ENCODE measurements at regions not wholly inside any gene's neighbourhood (a gene's known extent, or its start where the extent isn't known, plus 50 kb on each side); places are given as distances from the start of the nearest gene placed in this dataset.

DNA sequence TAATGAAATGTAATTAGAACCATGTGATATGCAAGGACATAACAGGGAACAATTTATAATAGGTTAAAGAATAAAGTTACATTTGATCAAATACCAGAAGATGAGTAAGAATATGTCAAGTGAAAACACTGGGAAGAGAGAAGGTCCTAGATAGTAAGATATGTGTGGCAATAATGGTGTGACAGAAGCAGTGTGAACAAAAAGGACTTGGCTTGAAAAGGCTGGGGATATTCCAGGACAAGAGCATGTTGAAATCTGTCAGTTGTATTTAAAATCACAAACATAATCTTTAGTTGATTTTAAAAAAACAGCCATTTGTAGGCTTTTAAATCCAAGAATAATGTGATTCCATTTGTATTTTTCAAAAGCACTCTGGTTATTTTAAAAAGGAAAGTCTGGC, 1399.9 kb upstream of the SLC39A10 start:
- no peaks in the 10 kb centered on the region for H3K4me1 ChIP-seq (ENCODE audit: control insufficient read depth in 1 of 2, insufficient read depth in 2 of 2, low read length in 2 of 2)
- no peaks in the 10 kb centered on the region for H3K36me3 ChIP-seq (replicated peaks in 1 of 2; ENCODE audit: control insufficient read depth in 1 of 2, insufficient read depth in 2 of 2, low read length in 2 of 2)
- H2AFZ ChIP-seq (ENCODE audit: insufficient read depth, low read depth, low read length, poor library complexity, severe bottlenecking) = no peak overlapping the region
- H3K27ac Mint-ChIP-seq = peak overlapping the region in 1 of 7 donors; percentile 57
- no peak overlapping the region for H3K4me3 Mint-ChIP-seq
- no peaks in the 10 kb centered on the region for H3K4me1 Mint-ChIP-seq
- H3K9me3 ChIP-seq (replicated peaks in 1 of 2; ENCODE audit: control insufficient read depth in 1 of 2, insufficient read depth in 1 of 2, low read length in 2 of 2) = peaks cover 12 to 19% of the 10 kb centered on the region in 2 donors
- no peaks in the 10 kb centered on the region for H4K20me1 ChIP-seq (ENCODE audit: insufficient read depth, low read length)
- H3K4me2 ChIP-seq (replicated peaks; ENCODE audit: extremely low read depth, low read length, poor library complexity, severe bottlenecking) = no peak overlapping the region
- TF ChIP-seq, protein P1, sequence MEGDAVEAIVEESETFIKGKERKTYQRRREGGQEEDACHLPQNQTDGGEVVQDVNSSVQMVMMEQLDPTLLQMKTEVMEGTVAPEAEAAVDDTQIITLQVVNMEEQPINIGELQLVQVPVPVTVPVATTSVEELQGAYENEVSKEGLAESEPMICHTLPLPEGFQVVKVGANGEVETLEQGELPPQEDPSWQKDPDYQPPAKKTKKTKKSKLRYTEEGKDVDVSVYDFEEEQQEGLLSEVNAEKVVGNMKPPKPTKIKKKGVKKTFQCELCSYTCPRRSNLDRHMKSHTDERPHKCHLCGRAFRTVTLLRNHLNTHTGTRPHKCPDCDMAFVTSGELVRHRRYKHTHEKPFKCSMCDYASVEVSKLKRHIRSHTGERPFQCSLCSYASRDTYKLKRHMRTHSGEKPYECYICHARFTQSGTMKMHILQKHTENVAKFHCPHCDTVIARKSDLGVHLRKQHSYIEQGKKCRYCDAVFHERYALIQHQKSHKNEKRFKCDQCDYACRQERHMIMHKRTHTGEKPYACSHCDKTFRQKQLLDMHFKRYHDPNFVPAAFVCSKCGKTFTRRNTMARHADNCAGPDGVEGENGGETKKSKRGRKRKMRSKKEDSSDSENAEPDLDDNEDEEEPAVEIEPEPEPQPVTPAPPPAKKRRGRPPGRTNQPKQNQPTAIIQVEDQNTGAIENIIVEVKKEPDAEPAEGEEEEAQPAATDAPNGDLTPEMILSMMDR (IDR thresholded peaks at IDR 0.05) = no peak
- DNase-seq = no peak
- H3K27ac ChIP-seq (ENCODE audit: low read depth in 1 of 2, low read length in 2 of 2) = no peak overlapping the region
- no peaks in the 10 kb centered on the region for H3K36me3 Mint-ChIP-seq
- H3K27me3 Mint-ChIP-seq (ENCODE audit: low read depth in 3 of 3) = no peaks in the 10 kb centered on the region
- H3K9ac ChIP-seq (ENCODE audit: insufficient read depth, low read length, poor library complexity, severe bottlenecking) = no peak overlapping the region
- peaks cover 6 to 14% (median 10%) of the 10 kb centered on the region in 7 donors for H3K9me3 Mint-ChIP-seq
- no peaks in the 10 kb centered on the region for H3K79me2 ChIP-seq (ENCODE audit: insufficient read depth, low read length)
- no peaks in the 10 kb centered on the region for H3K27me3 ChIP-seq (ENCODE audit: control insufficient read depth in 2 of 2, insufficient read depth in 2 of 2, low read length in 2 of 2)
- H3K4me3 ChIP-seq (replicated peaks in 1 of 3; ENCODE audit: low read depth in 2 of 3, low read length in 3 of 3) = no peak overlapping the region
- intact Hi-C loops (cut with micrococcal nuclease) = no loop called here

DNA sequence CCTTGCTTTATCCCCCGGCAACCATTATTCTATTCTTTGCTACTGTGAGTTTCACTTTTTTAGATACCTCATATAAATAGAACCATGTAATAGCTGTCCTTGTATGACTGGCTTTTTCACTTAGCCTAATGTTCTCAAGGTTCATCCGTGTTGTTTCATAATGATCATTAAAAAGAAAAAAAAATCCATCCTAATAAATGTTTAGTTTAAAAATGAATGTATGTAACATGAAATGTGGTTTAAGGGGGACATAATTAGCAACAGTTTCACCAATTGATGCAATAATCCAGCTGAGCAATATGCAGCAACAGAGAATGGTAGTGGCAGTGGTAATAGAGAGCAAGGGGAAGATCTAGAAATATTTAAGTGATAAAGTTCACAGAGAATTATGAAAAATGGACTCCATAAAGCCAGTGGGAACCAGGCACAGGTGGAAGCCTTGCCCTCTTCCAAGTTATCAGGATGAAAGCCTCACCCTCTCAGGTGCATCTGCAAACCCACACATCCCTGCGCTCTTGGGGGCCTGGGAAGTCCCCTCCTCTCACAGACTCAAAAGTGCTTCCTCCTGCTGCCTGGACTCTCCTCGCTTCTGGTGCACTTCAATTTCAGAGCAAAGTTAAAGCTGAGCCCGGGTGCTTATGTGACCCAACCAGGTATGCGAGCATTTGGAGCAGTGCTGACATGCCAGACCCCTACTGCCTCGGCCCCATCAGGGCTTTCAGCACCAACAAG, 1403.3 kb upstream of the SLC39A10 start:
- Histone ChIP-seq H3K4me3 (replicated peaks in 1 of 3; ENCODE audit: low read depth in 2 of 3, low read length in 3 of 3) (no peak overlapping the region), H3K79me2 (ENCODE audit: insufficient read depth, low read length) (no peaks in the 10 kb centered on the region), H3K36me3 (replicated peaks in 1 of 2; ENCODE audit: control insufficient read depth in 1 of 2, insufficient read depth in 2 of 2, low read length in 2 of 2) (no peaks in the 10 kb centered on the region), H4K20me1 (ENCODE audit: insufficient read depth, low read length) (no peaks in the 10 kb centered on the region), H3K27me3 (ENCODE audit: control insufficient read depth in 2 of 2, insufficient read depth in 2 of 2, low read length in 2 of 2) (no peaks in the 10 kb centered on the region), H3K27ac (ENCODE audit: low read depth in 1 of 2, low read length in 2 of 2) (no peak overlapping the region), H3K9me3 (replicated peaks in 1 of 2; ENCODE audit: control insufficient read depth in 1 of 2, insufficient read depth in 1 of 2, low read length in 2 of 2) (peaks cover 12 to 19% of the 10 kb centered on the region in 2 donors), H2AFZ (ENCODE audit: insufficient read depth, low read depth, low read length, poor library complexity, severe bottlenecking) (no peak overlapping the region), H3K4me2 (replicated peaks; ENCODE audit: extremely low read depth, low read length, poor library complexity, severe bottlenecking) (no peak overlapping the region), H3K9ac (ENCODE audit: insufficient read depth, low read length, poor library complexity, severe bottlenecking) (no peak overlapping the region), H3K4me1 (ENCODE audit: control insufficient read depth in 1 of 2, insufficient read depth in 2 of 2, low read length in 2 of 2) (no peaks in the 10 kb centered on the region)
- intact Hi-C loops (cut with micrococcal nuclease) = no loop called here
- 93% methylated on average over 5 of the region's 7 CpGs for WGBS (ENCODE audit: insufficient coverage)
- Mint-ChIP-seq H3K36me3 (no peaks in the 10 kb centered on the region), H3K27me3 (ENCODE audit: low read depth in 3 of 3) (no peaks in the 10 kb centered on the region), H3K9me3 (peaks cover 6 to 22% (median 10%) of the 10 kb centered on the region in 7 donors), H3K4me1 (no peaks in the 10 kb centered on the region), H3K27ac (no peak overlapping the region), H3K4me3 (no peak overlapping the region)
- TF ChIP-seq, protein P1 (IDR thresholded peaks at IDR 0.05) = no peak
- DNase-seq = no peak

Measured in CD14-positive monocyte (primary cell).